Heart left ventricle (tissue), 13 donors: ENCODE measurements at regions not wholly inside any gene's neighbourhood (a gene's known extent, or its start where the extent isn't known, plus 50 kb on each side); places are given as distances from the start of the nearest gene placed in this dataset.

Experiments used
- POLR2A ChIP-seq, 2 donors: fragments of 450-650 bp; IDR thresholded peaks; one replicate each; pipeline ENCODE4 v1.6.1; 2017; ENCODE audit warnings: antibody characterized with exemption in 2 of 2, mild to moderate bottlenecking in 2 of 2, moderate library complexity in 2 of 2
- TF ChIP-seq, protein P1 (sequence below), 12 donors: fragments of 200-600 bp; sonication (generic) in 4 of 12; IDR thresholded peaks; one replicate each; pipeline versions ENCODE4 v1.5.0 to v1.8.0; 2018 to 2022; ENCODE audit warnings: antibody characterized with exemption in 12 of 12, mild to moderate bottlenecking in 5 of 12
- donor health status: ischemic (EF 13 %, LVEDD 7.1; RV severe dilation, severe dysfunction).
- donor health status: DM: no; HTN: yes; CAD: no.
- donor health status: DM: no; HTN: no; CAD: no.
- donor health status: ischemic (EF 25% LVEDD 6.9; RV normal size, moderate dysfunction).
- donor health status: ischemic (EF 25% LVEDD 5.7; RV mildly dilated, moderate dysfunction).
- donor health status: ischemic (EF 35%, LVEDD 5.7; RV mildly dilated, moderate dysfunction).
- donor health status: nonischemic (EF 11% LVEDD 7.7; RV severe dilation, severe dysfunction).
- donor health status: DM: yes; HTN: yes; CAD: no.
- donor health status: PGD.
- donor health status: ischemic (EF 29% LVEDD 5.4; RV normal size, mild dysfunction).
- donor health status: nonischemic (EF 23%, LVEDD 6.1; RV moderate dilation, normal function).

DNA sequence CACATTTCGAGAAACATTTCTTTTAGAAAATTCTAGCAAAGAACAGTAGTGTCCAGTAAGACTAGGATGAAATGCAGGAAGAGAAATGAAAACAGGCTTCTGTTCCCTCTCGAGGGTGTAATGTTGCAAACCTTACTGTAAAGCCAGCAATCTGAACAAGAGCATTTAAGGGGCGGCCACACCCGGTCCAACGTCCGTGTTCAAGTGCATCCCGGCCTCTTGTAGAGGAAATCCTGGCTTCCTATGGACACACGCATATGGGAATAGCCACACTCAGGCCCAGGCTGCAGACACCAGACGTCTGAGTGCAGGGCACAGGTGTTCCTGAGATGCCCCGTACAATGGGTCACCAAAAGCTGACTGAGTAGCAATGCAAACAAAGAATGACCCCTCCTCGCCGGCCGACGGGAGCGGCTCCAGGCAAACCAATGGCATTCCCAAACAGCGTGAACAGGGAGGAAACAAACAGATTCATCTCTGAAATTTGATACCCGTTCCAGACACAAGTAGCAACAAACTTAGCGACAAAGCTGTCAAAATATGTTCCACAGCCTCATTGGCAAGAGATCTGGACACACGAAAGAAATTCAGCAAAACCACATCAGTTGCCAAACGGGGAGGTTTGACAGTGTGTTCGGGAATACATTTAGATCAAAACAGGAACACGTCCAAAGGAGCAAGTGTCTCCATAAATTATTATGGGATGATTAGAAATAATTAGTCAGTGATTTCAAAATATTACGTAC lies 278.6 kb upstream of the TSHZ3 start:
- TF ChIP-seq, protein P1, sequence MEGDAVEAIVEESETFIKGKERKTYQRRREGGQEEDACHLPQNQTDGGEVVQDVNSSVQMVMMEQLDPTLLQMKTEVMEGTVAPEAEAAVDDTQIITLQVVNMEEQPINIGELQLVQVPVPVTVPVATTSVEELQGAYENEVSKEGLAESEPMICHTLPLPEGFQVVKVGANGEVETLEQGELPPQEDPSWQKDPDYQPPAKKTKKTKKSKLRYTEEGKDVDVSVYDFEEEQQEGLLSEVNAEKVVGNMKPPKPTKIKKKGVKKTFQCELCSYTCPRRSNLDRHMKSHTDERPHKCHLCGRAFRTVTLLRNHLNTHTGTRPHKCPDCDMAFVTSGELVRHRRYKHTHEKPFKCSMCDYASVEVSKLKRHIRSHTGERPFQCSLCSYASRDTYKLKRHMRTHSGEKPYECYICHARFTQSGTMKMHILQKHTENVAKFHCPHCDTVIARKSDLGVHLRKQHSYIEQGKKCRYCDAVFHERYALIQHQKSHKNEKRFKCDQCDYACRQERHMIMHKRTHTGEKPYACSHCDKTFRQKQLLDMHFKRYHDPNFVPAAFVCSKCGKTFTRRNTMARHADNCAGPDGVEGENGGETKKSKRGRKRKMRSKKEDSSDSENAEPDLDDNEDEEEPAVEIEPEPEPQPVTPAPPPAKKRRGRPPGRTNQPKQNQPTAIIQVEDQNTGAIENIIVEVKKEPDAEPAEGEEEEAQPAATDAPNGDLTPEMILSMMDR (IDR thresholded peaks at IDR 0.05) = no peak
- TF ChIP-seq POLR2A (IDR thresholded peaks at IDR 0.05) = no peak
